ENCODE measurements at regions not wholly inside any gene's neighbourhood (a gene's known extent, or its start where the extent isn't known, plus 50 kb on each side); places are given as distances from the start of the nearest gene placed in this dataset.
"Not testable (repeated sequence)": the region's sequence is repeated elsewhere in the genome, so short reads cannot be mapped to it uniquely, and the experiment has no call there.

DNA sequence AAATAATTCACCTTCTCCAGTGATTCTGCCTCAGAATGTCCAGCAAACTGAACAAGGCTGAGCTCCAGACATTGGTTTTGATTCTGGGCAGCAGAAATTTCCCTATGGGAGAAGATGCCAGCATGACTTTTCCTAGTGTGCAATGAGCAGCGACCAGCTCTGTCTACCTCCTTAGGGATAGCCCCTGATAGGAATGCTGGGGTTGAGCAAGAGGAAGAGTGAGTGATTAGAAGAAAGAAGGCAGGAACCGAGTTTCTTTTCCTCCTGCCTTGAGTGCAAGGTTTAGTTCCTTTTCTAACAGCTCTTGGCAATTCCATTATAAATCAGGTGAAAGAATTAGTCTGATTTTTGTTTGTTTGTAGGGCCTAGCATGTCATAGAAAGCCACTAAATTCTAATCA lies 379.0 kb downstream of the DAD1 start:
- H3K4me3 ChIP-seq: no peak overlapping the region
- H3K9me3 ChIP-seq: no peaks in the 10 kb centered on the region
- H3K4me1 ChIP-seq: no peaks in the 10 kb centered on the region
- DNase-seq: no peak
- no peak for ATAC-seq
- no peaks in the 10 kb centered on the region for H3K36me3 ChIP-seq
- H3K27me3 ChIP-seq: no peaks in the 10 kb centered on the region
- intact Hi-C loops (cut with DNase I; ENCODE audit: low total_unique reads) (no loop called here), in situ Hi-C loops (cut with MboI; ENCODE audit: low sequenced_read_pairs in 4 of 4) (no loop called here)
- TF ChIP-seq, protein P1, sequence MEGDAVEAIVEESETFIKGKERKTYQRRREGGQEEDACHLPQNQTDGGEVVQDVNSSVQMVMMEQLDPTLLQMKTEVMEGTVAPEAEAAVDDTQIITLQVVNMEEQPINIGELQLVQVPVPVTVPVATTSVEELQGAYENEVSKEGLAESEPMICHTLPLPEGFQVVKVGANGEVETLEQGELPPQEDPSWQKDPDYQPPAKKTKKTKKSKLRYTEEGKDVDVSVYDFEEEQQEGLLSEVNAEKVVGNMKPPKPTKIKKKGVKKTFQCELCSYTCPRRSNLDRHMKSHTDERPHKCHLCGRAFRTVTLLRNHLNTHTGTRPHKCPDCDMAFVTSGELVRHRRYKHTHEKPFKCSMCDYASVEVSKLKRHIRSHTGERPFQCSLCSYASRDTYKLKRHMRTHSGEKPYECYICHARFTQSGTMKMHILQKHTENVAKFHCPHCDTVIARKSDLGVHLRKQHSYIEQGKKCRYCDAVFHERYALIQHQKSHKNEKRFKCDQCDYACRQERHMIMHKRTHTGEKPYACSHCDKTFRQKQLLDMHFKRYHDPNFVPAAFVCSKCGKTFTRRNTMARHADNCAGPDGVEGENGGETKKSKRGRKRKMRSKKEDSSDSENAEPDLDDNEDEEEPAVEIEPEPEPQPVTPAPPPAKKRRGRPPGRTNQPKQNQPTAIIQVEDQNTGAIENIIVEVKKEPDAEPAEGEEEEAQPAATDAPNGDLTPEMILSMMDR (IDR thresholded peaks at IDR 0.05 in 4 of 5, conservative IDR thresholded peaks at IDR 0.05 in 1 of 5): no peak
- TF ChIP-seq POLR2A (IDR thresholded peaks at IDR 0.05): no peak
- H3K27ac ChIP-seq: no peak overlapping the region

DNA sequence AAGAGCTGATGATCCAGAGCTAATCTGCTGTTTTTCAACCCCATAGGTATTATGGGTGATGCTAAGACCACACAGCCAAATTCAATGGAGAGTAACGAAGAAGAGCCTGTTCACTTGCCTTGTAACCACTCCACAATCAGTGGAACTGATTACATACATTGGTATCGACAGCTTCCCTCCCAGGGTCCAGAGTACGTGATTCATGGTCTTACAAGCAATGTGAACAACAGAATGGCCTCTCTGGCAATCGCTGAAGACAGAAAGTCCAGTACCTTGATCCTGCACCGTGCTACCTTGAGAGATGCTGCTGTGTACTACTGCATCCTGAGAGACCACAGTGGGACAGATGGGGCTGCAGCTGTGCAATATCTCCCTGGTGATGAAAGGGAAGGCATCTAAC lies 386.0 kb downstream of the DAD1 start:
- Histone ChIP-seq H3K27ac (no peak overlapping the region), H3K4me3 (no peak overlapping the region), H3K27me3 (no peaks in the 10 kb centered on the region), H3K4me1 (no peaks in the 10 kb centered on the region), H3K9me3 (no peaks in the 10 kb centered on the region), H3K36me3 (no peaks in the 10 kb centered on the region)
- ATAC-seq (no peak), DNase-seq (no peak)
- in situ Hi-C loops (cut with MboI; ENCODE audit: low sequenced_read_pairs in 4 of 4) (no loop called here), intact Hi-C loops (cut with DNase I; ENCODE audit: low total_unique reads) (no loop called here)
- TF ChIP-seq, protein P1 (IDR thresholded peaks at IDR 0.05 in 4 of 5, conservative IDR thresholded peaks at IDR 0.05 in 1 of 5): no peak
- no peak for TF ChIP-seq POLR2A (IDR thresholded peaks at IDR 0.05)

DNA sequence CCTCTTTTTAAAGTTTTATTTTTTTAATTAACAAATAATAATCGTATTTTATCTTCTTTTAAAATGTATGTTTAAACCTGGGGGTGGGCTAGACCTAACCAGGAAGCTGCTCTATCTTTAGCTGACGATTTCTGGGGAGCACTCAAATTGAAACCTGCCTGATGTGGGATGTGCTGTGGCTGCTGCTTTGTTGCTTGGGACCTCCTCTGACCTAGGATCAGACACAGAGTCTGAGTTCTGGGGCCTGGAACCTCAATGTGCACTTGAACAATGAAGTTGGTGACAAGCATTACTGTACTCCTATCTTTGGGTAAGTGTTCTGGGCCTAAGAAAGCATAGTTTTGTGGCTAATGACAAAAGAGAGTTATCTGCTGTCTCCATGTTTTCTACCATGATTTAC lies 386.7 kb downstream of the DAD1 start:
- ATAC-seq (no peak), DNase-seq (no peak)
- in situ Hi-C loops (cut with MboI; ENCODE audit: low sequenced_read_pairs in 4 of 4): no loop called here
- Histone ChIP-seq H3K4me3 (no peak overlapping the region), H3K27ac (no peak overlapping the region), H3K9me3 (no peaks in the 10 kb centered on the region), H3K36me3 (no peaks in the 10 kb centered on the region), H3K4me1 (no peaks in the 10 kb centered on the region), H3K27me3 (no peaks in the 10 kb centered on the region)
- TF ChIP-seq, protein P1 (IDR thresholded peaks at IDR 0.05 in 4 of 5, conservative IDR thresholded peaks at IDR 0.05 in 1 of 5): no peak
- TF ChIP-seq POLR2A (IDR thresholded peaks at IDR 0.05): no peak
- intact Hi-C loops (cut with DNase I; ENCODE audit: low total_unique reads): no loop called here

DNA sequence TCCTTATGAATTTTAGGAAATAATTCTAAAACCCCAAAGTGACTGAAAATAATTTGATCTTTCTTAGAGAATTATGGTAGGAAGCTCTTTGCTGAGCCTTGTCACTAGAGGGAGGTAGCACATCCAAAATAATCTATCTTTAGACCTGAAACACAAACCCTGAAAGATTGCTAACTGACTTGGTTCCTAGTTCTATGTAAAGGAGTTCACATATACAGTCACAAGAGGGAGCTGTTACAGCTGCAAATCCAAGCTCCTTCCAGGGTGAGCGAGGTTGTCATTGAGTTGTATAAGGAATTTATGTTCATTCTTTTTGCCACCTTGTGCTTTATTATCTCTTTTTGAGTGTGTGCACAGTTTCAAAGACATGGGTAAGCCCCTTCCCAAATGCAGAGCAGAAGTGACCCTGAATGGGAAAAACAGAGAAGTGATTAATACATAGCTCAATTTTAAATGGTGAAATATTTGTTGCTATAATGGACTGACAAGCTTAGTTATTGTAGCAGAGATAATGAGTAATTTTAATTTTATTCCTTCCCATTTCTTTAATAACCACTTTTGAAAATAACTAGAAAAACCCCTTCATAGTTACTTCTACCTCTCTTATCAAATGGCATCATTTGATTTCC lies 387.9 kb downstream of the DAD1 start:
- H3K27ac ChIP-seq: no peak overlapping the region
- intact Hi-C loops (cut with DNase I; ENCODE audit: low total_unique reads): no loop called here
- TF ChIP-seq POLR2A (IDR thresholded peaks at IDR 0.05): no peak
- TF ChIP-seq, protein P1 (IDR thresholded peaks at IDR 0.05 in 4 of 5, conservative IDR thresholded peaks at IDR 0.05 in 1 of 5): no peak
- no peak for ATAC-seq
- no peaks in the 10 kb centered on the region for H3K36me3 ChIP-seq
- in situ Hi-C loops (cut with MboI; ENCODE audit: low sequenced_read_pairs in 4 of 4): no loop called here
- no peaks in the 10 kb centered on the region for H3K4me1 ChIP-seq
- no peaks in the 10 kb centered on the region for H3K27me3 ChIP-seq
- H3K9me3 ChIP-seq: no peaks in the 10 kb centered on the region
- H3K4me3 ChIP-seq: no peak overlapping the region
- DNase-seq: no peak

DNA sequence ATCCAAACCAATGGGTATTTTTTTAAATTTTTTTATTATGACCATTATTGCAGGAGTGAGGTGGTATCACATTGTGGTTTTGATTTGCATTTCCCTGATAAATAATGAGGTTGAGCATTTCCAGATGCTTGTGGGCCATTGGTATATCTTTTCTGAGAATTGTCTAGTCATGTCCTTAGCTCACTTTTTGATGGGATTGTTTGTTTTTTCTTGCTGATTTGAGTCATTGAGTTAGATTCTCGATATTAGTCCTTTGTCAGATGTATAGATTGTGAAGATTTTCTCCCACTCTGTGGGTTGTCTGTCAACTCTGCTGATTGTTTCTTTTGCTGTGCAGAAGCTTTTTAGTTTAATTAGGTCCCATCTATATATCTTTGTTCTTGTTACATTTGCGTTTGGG lies 388.9 kb downstream of the DAD1 start:
- in situ Hi-C loops (cut with MboI; ENCODE audit: low sequenced_read_pairs in 4 of 4): not testable (repeated sequence)

More for the DNA sequence above, 388.9 kb downstream of the DAD1 start:
- H3K4me3 ChIP-seq; intact Hi-C loops (cut with DNase I; ENCODE audit: low total_unique reads); H3K9me3 ChIP-seq; H3K27me3 ChIP-seq; H3K36me3 ChIP-seq; DNase-seq; H3K27ac ChIP-seq; H3K4me1 ChIP-seq; ATAC-seq: not testable (repeated sequence)
